SJSA1 (cell line): ENCODE measurements at regions not wholly inside any gene's neighbourhood (a gene's known extent, or its start where the extent isn't known, plus 50 kb on each side); places are given as distances from the start of the nearest gene placed in this dataset.
"Not testable (repeated sequence)": the region's sequence is repeated elsewhere in the genome, so short reads cannot be mapped to it uniquely, and the experiment has no call there.

Experiments
- DNase-seq, 2 experiments: peaks; one replicate each; pipeline ENCODE4 v3.0.0-alpha.2; 2015 to 2020; ENCODE audit warnings: low spot score in 2 of 2, low read depth in 1 of 2
- H3K27ac ChIP-seq: fragments of 250-450 bp; sonication (Bioruptor Pico); 2 replicates; pipeline ENCODE4 v1.5.1; 2020; ENCODE audit warnings: mild to moderate bottlenecking, moderate library complexity
- H3K27me3 ChIP-seq: fragments of 250-450 bp; sonication (Bioruptor Pico); replicated peaks from 2 replicates; pipeline ENCODE4 v1.5.1; 2020; ENCODE audit warnings: mild to moderate bottlenecking, moderate library complexity
- H3K36me3 ChIP-seq: fragments of 250-450 bp; sonication (Bioruptor Pico); 2 replicates; pipeline ENCODE4 v1.5.1; 2020; ENCODE audit warnings: mild to moderate bottlenecking
- H3K4me1 ChIP-seq: fragments of 250-450 bp; sonication (Bioruptor Pico); replicated peaks from 2 replicates; pipeline ENCODE4 v1.6.1; 2021; ENCODE audit warnings: mild to moderate bottlenecking
- H3K4me3 ChIP-seq: fragments of 250-450 bp; sonication (Bioruptor Pico); 2 replicates; pipeline ENCODE4 v1.5.1; 2020; ENCODE audit warnings: mild to moderate bottlenecking
- H3K9me3 ChIP-seq: fragments of 250-450 bp; sonication (Bioruptor Pico); replicated peaks from 2 replicates; pipeline ENCODE4 v1.5.1; 2020; ENCODE audit warnings: mild to moderate bottlenecking

GRCh38 chr4:179001918-179002317 lies 1559.7 kb upstream of the AGA start:
- no peaks in the 10 kb centered on the region for H3K4me1 ChIP-seq
- no peak overlapping the region for H3K4me3 ChIP-seq
- H3K36me3 ChIP-seq = no peaks in the 10 kb centered on the region
- no peaks in the 10 kb centered on the region for H3K27me3 ChIP-seq
- H3K27ac ChIP-seq = no peak overlapping the region
- DNase-seq = no peak
- no peaks in the 10 kb centered on the region for H3K9me3 ChIP-seq

DNA sequence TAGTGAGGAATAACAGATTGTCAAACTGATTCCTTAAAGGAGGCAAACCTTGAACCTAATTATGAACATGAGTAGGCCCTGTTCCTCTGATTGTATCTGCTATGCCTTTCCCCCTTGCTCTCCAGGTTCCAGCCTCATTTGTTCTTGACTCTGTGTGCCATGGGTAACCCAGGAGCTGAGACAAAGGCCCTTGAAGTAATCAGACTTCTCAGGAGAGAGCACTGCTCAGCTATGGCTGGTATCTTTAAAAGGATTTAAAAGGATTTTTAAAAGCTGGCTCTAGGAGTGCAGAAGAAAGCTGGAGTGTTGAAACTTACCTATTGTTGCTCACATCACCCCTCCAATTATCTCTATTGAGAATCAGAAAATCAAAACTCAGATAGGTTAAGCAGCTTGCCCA lies 1565.5 kb upstream of the AGA start:
- H3K4me1 ChIP-seq = no peaks in the 10 kb centered on the region
- no peak overlapping the region for H3K4me3 ChIP-seq
- no peaks in the 10 kb centered on the region for H3K36me3 ChIP-seq
- H3K9me3 ChIP-seq = no peaks in the 10 kb centered on the region
- H3K27me3 ChIP-seq = no peaks in the 10 kb centered on the region
- DNase-seq = no peak
- H3K27ac ChIP-seq = no peak overlapping the region

- no peaks in the 10 kb centered on the region for H3K27me3 ChIP-seq
- no peak for DNase-seq
- H3K36me3 ChIP-seq = no peaks in the 10 kb centered on the region
- H3K4me3 ChIP-seq = no peak overlapping the region
- H3K4me1 ChIP-seq = no peaks in the 10 kb centered on the region
- no peak overlapping the region for H3K27ac ChIP-seq
- H3K9me3 ChIP-seq = no peaks in the 10 kb centered on the region
These were observed 1575.3 kb upstream of the AGA start for GRCh38 chr4:179017581-179017980.

DNA sequence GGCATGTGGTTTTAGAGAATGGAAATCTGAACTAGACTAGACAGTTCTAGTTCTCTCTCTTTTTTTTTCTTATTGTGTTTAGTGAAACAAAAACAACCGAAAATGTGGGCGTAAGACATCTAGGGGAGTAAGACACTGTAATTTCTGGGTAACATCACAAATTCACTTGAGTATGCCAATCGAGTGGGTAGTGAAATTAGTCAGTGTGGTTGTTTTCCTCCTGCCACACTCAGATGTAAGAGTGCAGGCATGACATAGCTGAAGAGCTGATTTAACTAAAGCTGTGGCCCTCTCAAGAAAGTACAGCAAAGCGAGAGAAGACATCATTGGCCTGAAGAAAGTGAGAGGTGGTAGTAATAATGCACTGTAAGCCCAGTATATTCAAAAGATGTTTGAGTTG lies 1585.3 kb upstream of the AGA start:
- Histone ChIP-seq H3K9me3 (peaks cover 9% of the 10 kb centered on the region), H3K4me3 (no peak overlapping the region), H3K27ac (no peak overlapping the region), H3K36me3 (no peaks in the 10 kb centered on the region), H3K27me3 (no peaks in the 10 kb centered on the region), H3K4me1 (no peaks in the 10 kb centered on the region)
- no peak for DNase-seq

DNA sequence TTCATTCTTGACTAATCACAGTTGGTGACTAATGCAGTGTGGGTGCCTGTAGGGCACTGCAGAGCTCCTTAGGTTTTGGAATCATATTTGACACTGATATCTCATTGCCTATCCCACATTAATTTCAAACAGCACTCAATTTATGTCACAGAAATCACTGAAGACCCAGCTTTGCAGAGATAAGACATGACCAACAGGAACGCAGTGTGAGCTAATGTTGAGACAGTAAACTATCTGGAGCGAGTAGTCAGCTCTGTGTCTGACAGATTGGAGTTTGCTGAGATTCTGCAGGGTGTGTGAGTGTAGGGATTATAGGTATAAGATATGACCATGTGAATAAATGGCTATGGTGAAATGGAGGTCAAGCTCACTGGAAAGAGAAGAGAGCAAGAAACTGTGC lies 1586.1 kb upstream of the AGA start:
- Histone ChIP-seq H3K27ac (no peak overlapping the region), H3K9me3 (peaks cover 9% of the 10 kb centered on the region), H3K4me1 (no peaks in the 10 kb centered on the region), H3K4me3 (no peak overlapping the region), H3K36me3 (no peaks in the 10 kb centered on the region), H3K27me3 (no peaks in the 10 kb centered on the region)
- DNase-seq = no peak

- H3K36me3 ChIP-seq = no peaks in the 10 kb centered on the region
- DNase-seq = no peak
- no peaks in the 10 kb centered on the region for H3K4me1 ChIP-seq
- H3K4me3 ChIP-seq = no peak overlapping the region
- peaks cover 9% of the 10 kb centered on the region for H3K9me3 ChIP-seq
- H3K27me3 ChIP-seq = no peaks in the 10 kb centered on the region
- no peak overlapping the region for H3K27ac ChIP-seq
These were observed 1587.4 kb upstream of the AGA start for GRCh38 chr4:179029683-179030082.

- Histone ChIP-seq H3K4me1 (no peaks in the 10 kb centered on the region), H3K27me3 (no peaks in the 10 kb centered on the region), H3K4me3 (no peak overlapping the region), H3K36me3 (no peaks in the 10 kb centered on the region), H3K27ac (no peak overlapping the region), H3K9me3 (no peaks in the 10 kb centered on the region)
- no peak for DNase-seq
These were observed 1598.0 kb upstream of the AGA start for GRCh38 chr4:179040259-179040658.

DNA sequence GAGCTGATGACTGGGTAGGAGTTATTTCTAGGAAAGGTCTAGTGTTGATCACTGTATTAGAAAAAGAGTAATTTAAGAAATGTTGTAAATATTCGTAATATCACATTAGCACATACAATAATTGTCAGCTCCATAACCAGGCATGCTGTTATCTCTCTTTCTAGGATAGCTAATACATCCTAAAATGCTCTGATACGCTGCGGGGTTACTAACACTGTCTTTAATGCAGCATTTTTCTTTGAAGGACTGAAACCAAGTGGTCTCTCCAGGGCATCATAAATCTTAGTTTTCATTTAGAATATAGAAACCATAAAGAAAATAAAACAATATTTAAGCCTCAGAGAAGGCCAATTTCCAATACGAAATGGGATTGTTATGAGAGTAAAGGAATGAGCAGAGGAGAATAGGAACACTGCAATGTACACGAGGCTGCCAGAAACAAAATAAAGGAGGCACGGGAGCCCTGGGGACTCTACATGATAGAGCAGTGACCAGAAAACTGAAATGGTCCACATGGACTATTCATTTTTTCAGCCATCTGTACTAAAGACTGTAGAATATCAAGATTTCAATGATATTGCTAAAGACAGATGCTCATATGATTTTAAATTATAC lies 1606.7 kb upstream of the AGA start:
- H3K9me3 ChIP-seq = no peaks in the 10 kb centered on the region; the same call in 1 of the 2 replicates
- H3K4me1 ChIP-seq = no peaks in the 10 kb centered on the region
- no peaks in the 10 kb centered on the region for H3K27me3 ChIP-seq
- H3K36me3 ChIP-seq = no peaks in the 10 kb centered on the region
- DNase-seq = no peak
- no peak overlapping the region for H3K4me3 ChIP-seq
- H3K27ac ChIP-seq = no peak overlapping the region

DNA sequence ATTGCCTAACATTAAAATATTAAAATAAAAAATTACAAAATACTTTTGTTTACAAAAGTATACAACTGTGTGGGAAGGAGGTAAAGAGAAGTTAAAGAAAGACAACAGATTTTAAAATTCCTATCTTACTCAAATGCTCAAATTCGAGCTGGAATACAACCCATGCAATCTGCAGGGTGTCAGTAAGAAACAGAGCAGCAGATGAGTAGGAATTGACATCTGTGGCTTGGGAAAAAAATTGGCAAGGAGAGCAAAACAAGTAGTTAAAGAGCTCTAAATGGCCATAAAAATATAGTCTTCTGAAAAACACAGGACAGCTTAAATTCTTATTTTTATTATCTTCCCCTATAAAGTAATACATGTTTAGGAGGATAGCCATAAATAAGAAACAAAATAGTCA lies 1609.0 kb upstream of the AGA start:
- no peaks in the 10 kb centered on the region; the same call in 1 of the 2 replicates for H3K9me3 ChIP-seq
- H3K27me3 ChIP-seq = no peaks in the 10 kb centered on the region
- no peaks in the 10 kb centered on the region for H3K36me3 ChIP-seq
- no peak for DNase-seq
- H3K4me3 ChIP-seq = no peak overlapping the region
- no peaks in the 10 kb centered on the region for H3K4me1 ChIP-seq
- no peak overlapping the region for H3K27ac ChIP-seq

GRCh38 chr4:179059396-179059795 lies 1617.2 kb upstream of the AGA start:
- H3K27me3 ChIP-seq = no peaks in the 10 kb centered on the region
- no peaks in the 10 kb centered on the region for H3K9me3 ChIP-seq
- no peaks in the 10 kb centered on the region for H3K4me1 ChIP-seq

DNA sequence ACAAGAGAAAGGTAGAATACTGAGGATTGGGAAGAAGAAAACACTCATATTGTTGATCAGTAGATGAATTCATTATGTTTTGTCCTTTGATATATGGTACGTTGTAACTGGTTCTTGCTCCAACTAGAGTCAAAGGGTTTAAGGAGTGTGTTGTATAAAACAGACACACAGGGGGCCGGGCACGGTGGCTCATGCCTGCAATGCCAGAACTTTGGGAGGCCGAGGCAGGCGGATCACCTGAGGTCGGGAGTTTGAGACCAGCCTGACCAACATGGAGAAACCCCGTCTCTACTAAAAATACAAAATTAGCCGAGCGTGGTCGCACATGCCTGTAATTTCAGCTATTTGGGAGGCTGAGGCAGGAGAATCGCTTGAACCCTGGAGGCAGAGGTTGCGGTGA lies 1624.0 kb upstream of the AGA start:
- H3K4me1 ChIP-seq, DNase-seq, H3K27me3 ChIP-seq, H3K9me3 ChIP-seq, H3K4me3 ChIP-seq, H3K27ac ChIP-seq, H3K36me3 ChIP-seq: not testable (repeated sequence)

More at GRCh38 chr4:179059396-179059795, 1617.2 kb upstream of the AGA start:
- DNase-seq = no peak
- Histone ChIP-seq H3K36me3 (no peaks in the 10 kb centered on the region), H3K27ac (no peak overlapping the region), H3K4me3 (no peak overlapping the region)

DNA sequence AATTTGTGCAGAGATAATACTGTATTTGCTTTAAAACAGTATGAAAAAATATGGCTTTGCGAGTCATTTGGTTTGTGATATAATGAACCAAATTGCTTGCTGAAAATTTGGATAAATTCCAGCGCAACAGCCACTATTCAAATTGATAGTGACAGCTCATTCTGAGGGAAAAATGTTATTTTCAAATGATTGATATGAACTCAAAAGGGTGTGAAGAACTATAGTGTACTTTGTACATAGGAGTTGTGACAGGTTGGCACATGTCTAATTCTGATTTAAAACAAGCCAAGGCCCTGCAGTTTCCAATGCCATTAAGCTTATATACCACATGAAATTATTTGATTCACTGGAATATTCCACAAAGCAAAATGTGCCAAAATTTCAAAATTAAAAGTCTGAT lies 1628.9 kb upstream of the AGA start:
- Histone ChIP-seq H3K36me3 (no peaks in the 10 kb centered on the region), H3K27ac (no peak overlapping the region), H3K4me3 (no peak overlapping the region), H3K27me3 (no peaks in the 10 kb centered on the region), H3K4me1 (no peaks in the 10 kb centered on the region), H3K9me3 (no peaks in the 10 kb centered on the region)
- no peak for DNase-seq

- no peaks in the 10 kb centered on the region for H3K27me3 ChIP-seq
- no peak for DNase-seq
- H3K36me3 ChIP-seq = no peaks in the 10 kb centered on the region
- H3K9me3 ChIP-seq = no peaks in the 10 kb centered on the region
- no peak overlapping the region for H3K4me3 ChIP-seq
- no peak overlapping the region for H3K27ac ChIP-seq
- H3K4me1 ChIP-seq = no peaks in the 10 kb centered on the region
These were observed 1634.6 kb upstream of the AGA start for GRCh38 chr4:179076865-179077264.

DNA sequence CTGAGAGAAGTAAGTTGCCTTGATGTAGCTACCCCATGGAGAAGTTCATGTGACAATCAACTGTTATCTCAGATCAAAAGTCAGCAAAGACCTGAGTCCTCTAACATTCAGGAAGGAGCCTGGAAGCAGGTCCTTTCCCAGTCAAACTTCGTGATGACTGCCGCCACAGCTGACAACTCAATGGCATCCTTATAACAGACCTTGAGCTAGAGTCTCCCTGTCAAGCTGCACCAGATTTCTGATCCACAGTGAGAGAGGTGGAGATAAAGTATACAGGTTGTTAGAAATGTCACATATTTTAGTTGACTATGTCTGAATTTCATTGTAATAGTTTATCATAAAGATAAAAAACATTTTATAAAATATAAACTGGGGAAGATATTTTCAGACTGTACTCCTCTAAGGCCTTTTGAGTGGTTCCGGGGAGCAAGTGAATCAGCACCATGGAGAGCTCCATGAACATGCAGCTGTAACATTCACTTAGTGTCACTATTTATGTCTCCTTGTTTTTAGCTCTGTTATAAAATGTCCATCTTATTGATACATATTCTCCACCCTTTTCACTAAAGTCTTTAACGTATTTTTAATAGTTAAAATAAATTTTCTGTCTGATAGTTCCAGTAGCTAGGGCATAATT lies 1653.5 kb upstream of the AGA start:
- Histone ChIP-seq H3K4me1 (no peaks in the 10 kb centered on the region), H3K9me3 (no peaks in the 10 kb centered on the region; the same call in 1 of the 2 replicates), H3K27me3 (no peaks in the 10 kb centered on the region), H3K4me3 (no peak overlapping the region), H3K36me3 (no peaks in the 10 kb centered on the region), H3K27ac (no peak overlapping the region)
- no peak for DNase-seq

DNA sequence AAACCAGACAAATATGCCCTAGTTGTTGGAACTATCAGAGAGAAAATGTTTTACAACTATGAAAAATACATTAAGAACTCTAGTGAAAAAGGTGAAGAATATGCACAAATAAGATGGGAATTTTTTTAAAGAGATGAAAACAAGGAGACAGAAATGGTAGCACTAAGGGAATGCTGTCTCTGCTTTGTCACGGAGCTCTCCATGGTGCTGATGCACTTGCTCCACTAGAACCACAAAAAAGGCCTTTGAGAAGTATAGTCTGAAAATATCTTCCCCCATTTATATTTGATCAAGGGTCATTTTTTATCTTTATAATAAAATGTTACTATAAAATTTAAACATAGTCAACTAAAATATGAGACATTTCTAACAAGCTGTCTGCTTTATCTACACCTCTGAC lies 1655.5 kb upstream of the AGA start:
- DNase-seq = no peak
- Histone ChIP-seq H3K27me3 (no peaks in the 10 kb centered on the region), H3K9me3 (no peaks in the 10 kb centered on the region; the same call in 1 of the 2 replicates), H3K27ac (no peak overlapping the region), H3K36me3 (no peaks in the 10 kb centered on the region), H3K4me3 (no peak overlapping the region), H3K4me1 (no peaks in the 10 kb centered on the region)
